Upper lobe of right lung (tissue), 1 donor: ENCODE measurements at regions not wholly inside any gene's neighbourhood (a gene's known extent, or its start where the extent isn't known, plus 50 kb on each side); places are given as distances from the start of the nearest gene placed in this dataset.

Source experiments
- ATAC-seq: fragments of 200-7000 bp; cut with Tn5 transposase; one replicate; pipeline ENCODE4 v1.9.1; 2020; ENCODE audit warnings: mild to moderate bottlenecking, moderate library complexity
- DNase-seq: peaks from one replicate; pipeline ENCODE4 v3.0.0-alpha.2; 2020
- H3K27ac ChIP-seq: fragments of 200-600 bp; one replicate; pipeline ENCODE4 v1.8.0; 2022
- H3K27me3 ChIP-seq: fragments of 200-600 bp; one replicate; pipeline ENCODE4 v1.8.0; 2022; ENCODE audit warnings: mild to moderate bottlenecking
- H3K36me3 ChIP-seq: fragments of 200-600 bp; one replicate; pipeline ENCODE4 v1.8.0; 2022
- H3K4me1 ChIP-seq: fragments of 200-600 bp; one replicate; pipeline ENCODE4 v1.8.0; 2022
- H3K4me3 ChIP-seq: fragments of 200-600 bp; one replicate; pipeline ENCODE4 v1.8.0; 2022; ENCODE audit warnings: mild to moderate bottlenecking
- H3K9me3 ChIP-seq: fragments of 200-600 bp; one replicate; pipeline ENCODE4 v1.8.0; 2022
- CTCF ChIP-seq: fragments of 200-600 bp; IDR thresholded peaks from one replicate; pipeline ENCODE4 v1.8.0; 2022; ENCODE audit warnings: antibody characterized with exemption
- intact Hi-C: fragments of 100-400 bp; cut with DNase I; formaldehyde crosslinking; loops from one replicate; pipeline ENCODE4 v1.11.0; 2022
- donor health status: DM: no; HTN: yes; CAD: no; lungs with severe emphysema.

- H3K4me3 ChIP-seq, result no peak overlapping the region
- DNase-seq (no peak), ATAC-seq (no peak)
- no peak for TF ChIP-seq CTCF
- intact Hi-C loops, result no loop called here
- no peaks in the 10 kb centered on the region for H3K4me1 ChIP-seq
- H3K36me3 ChIP-seq, result no peaks in the 10 kb centered on the region
- no peaks in the 10 kb centered on the region for H3K27me3 ChIP-seq
- no peaks in the 10 kb centered on the region for H3K9me3 ChIP-seq
- H3K27ac ChIP-seq, result no peak overlapping the region
Observed at GRCh38 chr3:18840535-18841137, 307.7 kb upstream of the KCNH8 start.

- Histone ChIP-seq H3K4me1 (no peaks in the 10 kb centered on the region), H3K9me3 (no peaks in the 10 kb centered on the region), H3K4me3 (no peak overlapping the region), H3K27me3 (no peaks in the 10 kb centered on the region), H3K36me3 (no peaks in the 10 kb centered on the region), H3K27ac (no peak overlapping the region)
- ATAC-seq (no peak), DNase-seq (no peak)
- intact Hi-C loops, result no loop called here
- TF ChIP-seq CTCF, result no peak
Observed at GRCh38 chr3:18838758-18839157, 309.6 kb upstream of the KCNH8 start.

- Histone ChIP-seq H3K27me3 (no peaks in the 10 kb centered on the region), H3K4me1 (no peaks in the 10 kb centered on the region), H3K4me3 (no peak overlapping the region), H3K36me3 (no peaks in the 10 kb centered on the region), H3K9me3 (no peaks in the 10 kb centered on the region), H3K27ac (no peak overlapping the region)
- TF ChIP-seq CTCF, result no peak
- DNase-seq, result no peak
- intact Hi-C loops, result no loop called here
- no peak for ATAC-seq
Observed at GRCh38 chr3:18837137-18837755, 311.1 kb upstream of the KCNH8 start.

GRCh38 chr3:18835021-18835420, 313.3 kb upstream of the KCNH8 start:
- Histone ChIP-seq H3K4me1 (no peaks in the 10 kb centered on the region), H3K27ac (no peak overlapping the region), H3K27me3 (no peaks in the 10 kb centered on the region), H3K4me3 (no peak overlapping the region), H3K36me3 (no peaks in the 10 kb centered on the region), H3K9me3 (no peaks in the 10 kb centered on the region)
- TF ChIP-seq CTCF, result no peak
- ATAC-seq, result no peak
- intact Hi-C loops, result no loop called here
- no peak for DNase-seq

- Histone ChIP-seq H3K36me3 (no peaks in the 10 kb centered on the region), H3K9me3 (no peaks in the 10 kb centered on the region), H3K4me3 (no peak overlapping the region), H3K27me3 (no peaks in the 10 kb centered on the region), H3K4me1 (no peaks in the 10 kb centered on the region), H3K27ac (no peak overlapping the region)
- DNase-seq, result no peak
- no peak for ATAC-seq
- intact Hi-C loops, result no loop called here
- no peak for TF ChIP-seq CTCF
Observed at GRCh38 chr3:18830087-18830486, 318.2 kb upstream of the KCNH8 start.
